GM21423 (cell line): ENCODE measurements at regions not wholly inside any gene's neighbourhood (a gene's known extent, or its start where the extent isn't known, plus 50 kb on each side); places are given as distances from the start of the nearest gene placed in this dataset.
"Not testable (repeated sequence)": the region's sequence is repeated elsewhere in the genome, so short reads cannot be mapped to it uniquely, and the experiment has no call there.

ENCODE experiments used
- ATAC-seq: cut with Tn5 transposase; IDR thresholded peaks from one replicate; pipeline ENCODE4 v1.9.1; 2021; ENCODE audit warnings: mild to moderate bottlenecking, moderate library complexity; ENCODE audit not compliant: unreplicated experiment

- no peak for ATAC-seq
These were observed 1380.4 kb downstream of the STIM2 start for GRCh38 chr4:28241021-28241420.

DNA sequence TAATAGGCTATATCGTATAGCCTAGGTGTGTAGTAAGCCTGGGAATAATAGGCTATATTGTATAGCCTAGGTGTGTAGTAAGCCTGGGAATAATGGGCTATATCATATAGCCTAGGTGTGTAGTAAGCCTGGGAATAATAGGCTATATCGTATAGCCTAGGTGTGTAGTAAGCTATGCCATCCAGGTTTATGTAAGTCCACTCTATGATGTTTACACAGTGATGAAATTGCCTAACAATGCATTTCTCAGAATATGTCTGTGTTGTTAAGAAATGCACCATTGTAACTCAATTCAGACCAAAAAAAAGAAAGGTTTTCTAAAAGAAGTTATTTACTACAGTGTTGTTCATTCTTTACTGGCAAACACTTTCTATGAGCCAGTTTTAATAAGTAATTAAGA is 1387.2 kb downstream of the STIM2 start:
- ATAC-seq: no peak

DNA sequence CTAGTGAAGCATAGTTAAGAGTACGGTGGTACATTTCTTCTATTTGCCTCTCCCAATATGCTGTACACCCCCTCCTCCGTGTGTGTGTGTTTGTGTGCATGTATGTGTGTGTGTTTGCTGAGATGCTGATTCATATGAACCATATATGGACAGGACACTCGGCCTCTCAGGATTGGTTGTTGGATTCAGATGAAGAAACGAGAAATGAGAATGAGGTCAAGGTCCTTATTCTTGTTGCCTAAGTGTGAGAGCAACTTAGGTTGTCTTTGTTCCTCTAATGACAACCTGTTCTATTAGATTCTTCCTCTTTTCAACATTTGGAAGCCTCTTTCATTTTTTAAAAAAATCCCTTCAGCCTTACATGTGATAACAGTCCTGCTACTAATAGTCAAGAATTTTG is 1387.6 kb downstream of the STIM2 start:
- ATAC-seq: no peak

DNA sequence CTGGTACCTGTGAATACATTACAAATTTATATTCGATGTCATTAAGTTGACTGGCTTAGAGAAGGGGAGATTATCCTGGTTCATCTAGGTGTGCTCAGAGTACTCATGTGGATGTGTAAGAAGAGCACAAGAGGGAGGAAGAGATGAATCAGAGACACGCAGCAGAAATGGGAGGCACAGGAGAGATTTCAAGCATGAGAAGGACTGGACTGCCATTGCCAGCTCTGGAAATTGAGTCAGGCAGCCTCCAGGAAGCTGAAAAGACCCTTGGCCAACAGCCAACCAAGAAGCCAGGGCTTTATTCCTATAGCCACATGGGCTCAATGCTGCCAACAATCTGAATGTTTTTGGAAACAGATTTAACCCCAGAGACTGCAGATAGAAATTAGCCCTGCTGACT is 1390.0 kb downstream of the STIM2 start:
- ATAC-seq: no peak

- no peak for ATAC-seq
These were observed 1391.2 kb downstream of the STIM2 start for GRCh38 chr4:28251831-28252230.

DNA sequence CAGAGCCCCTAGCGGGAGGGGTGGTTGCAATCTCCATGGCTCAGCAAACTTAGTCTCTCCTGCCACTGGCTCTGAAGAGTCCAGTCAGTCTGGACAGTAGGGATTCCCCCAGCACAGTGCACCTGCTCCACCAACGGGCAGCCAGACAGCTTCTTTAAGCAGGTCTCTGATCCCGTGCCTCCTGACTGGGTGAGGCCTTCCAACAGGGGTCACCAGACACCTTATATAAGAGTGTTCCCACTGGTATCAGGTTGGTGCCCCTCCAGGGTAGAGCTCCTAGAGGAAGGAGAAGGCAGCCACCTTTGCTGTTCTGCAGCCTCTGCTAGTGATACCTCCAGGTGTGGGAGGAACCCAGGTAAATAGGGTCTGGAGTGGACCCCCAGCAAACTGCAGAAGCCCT is 1393.4 kb downstream of the STIM2 start:
- ATAC-seq: no peak

- no peak for ATAC-seq
These were observed 1395.7 kb downstream of the STIM2 start for GRCh38 chr4:28256295-28256694.

DNA sequence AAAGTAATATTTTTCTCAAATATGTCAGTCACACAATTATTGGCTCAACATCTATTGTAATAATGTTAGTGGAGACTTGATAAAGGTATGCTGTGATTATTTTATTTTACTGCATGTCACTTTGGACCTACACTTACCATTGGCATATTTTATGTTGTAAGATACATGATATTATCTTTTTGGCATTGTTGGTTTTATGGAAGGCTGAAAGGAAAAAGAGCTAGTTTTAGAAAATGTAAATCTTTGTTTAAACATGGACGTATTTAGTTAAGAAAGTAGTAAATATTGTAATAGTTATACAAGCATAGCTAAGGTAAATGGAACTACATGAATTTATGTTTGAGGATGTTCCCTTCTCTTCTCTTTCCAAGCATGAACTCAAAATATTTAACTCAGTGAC is 1399.3 kb downstream of the STIM2 start:
- no peak for ATAC-seq

DNA sequence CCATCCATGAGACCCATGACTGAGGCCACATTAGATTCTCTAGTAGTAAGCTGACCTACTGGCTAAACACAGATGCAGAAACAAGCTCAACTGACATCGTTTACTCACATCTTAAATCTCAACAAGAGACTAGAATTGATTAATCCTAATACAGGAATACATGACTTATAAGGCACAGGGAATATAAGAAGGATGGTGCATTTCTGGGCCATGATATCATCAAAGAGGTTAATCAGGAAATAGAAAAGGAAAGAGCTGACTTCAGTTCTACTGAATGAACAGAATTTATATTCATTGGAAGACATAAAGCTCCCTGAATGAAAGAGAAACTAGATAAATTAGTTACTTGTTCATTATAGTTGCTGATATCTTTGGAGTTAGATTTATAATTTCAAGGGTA is 1406.5 kb downstream of the STIM2 start:
- ATAC-seq: no peak

DNA sequence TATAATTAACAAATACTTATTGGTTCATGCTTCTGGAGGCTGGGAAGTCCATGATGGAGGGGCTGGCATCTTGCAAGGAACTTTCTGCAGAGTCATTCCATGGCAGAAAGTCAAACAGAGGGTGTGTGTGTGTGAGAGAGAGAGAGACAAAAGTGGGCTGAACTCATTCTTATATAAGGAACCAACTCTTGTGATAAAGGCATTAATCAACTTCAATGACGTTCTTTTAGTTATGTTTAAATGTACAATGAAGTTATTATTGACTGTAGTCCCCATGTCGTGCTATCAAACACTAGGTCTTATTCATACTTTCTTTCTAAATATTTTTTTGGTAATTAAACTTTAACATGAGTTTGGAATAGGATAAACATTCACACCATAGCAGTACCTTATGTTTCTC is 1408.8 kb downstream of the STIM2 start:
- no peak for ATAC-seq

GRCh38 chr4:28277931-28278330 is 1417.3 kb downstream of the STIM2 start:
- ATAC-seq: no peak

GRCh38 chr4:28278676-28279075 is 1418.0 kb downstream of the STIM2 start:
- ATAC-seq: no peak

- ATAC-seq: no peak
These were observed 1418.6 kb downstream of the STIM2 start for GRCh38 chr4:28279249-28279648.

DNA sequence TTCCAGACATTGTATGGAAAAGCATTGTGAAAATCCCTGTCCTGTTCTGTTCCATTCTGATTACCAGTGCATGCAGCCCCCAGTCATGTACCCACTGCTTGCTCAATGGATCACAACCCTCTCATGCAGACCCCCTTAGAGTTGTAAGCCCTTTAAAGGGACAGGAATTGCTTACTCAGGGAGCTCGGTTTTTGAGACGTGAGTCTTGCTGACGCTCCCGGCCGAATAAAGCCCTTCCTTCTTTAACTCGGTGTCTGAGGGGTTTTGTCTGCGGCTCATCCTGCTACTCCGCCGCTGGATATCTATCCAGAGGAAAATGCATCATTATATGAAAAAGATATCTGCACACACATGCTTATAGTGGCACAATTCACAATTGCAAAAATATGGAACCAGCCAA is 1425.6 kb downstream of the STIM2 start:
- not testable (repeated sequence) for ATAC-seq

GRCh38 chr4:28287831-28288233 is 1427.2 kb downstream of the STIM2 start:
- no peak for ATAC-seq

- ATAC-seq: no peak
These were observed 1435.6 kb downstream of the STIM2 start for GRCh38 chr4:28296239-28296638.

GRCh38 chr4:28310926-28311325 is 1450.3 kb downstream of the STIM2 start:
- ATAC-seq: no peak

GRCh38 chr4:28312497-28312896 is 1451.9 kb downstream of the STIM2 start:
- ATAC-seq: not testable (repeated sequence)

DNA sequence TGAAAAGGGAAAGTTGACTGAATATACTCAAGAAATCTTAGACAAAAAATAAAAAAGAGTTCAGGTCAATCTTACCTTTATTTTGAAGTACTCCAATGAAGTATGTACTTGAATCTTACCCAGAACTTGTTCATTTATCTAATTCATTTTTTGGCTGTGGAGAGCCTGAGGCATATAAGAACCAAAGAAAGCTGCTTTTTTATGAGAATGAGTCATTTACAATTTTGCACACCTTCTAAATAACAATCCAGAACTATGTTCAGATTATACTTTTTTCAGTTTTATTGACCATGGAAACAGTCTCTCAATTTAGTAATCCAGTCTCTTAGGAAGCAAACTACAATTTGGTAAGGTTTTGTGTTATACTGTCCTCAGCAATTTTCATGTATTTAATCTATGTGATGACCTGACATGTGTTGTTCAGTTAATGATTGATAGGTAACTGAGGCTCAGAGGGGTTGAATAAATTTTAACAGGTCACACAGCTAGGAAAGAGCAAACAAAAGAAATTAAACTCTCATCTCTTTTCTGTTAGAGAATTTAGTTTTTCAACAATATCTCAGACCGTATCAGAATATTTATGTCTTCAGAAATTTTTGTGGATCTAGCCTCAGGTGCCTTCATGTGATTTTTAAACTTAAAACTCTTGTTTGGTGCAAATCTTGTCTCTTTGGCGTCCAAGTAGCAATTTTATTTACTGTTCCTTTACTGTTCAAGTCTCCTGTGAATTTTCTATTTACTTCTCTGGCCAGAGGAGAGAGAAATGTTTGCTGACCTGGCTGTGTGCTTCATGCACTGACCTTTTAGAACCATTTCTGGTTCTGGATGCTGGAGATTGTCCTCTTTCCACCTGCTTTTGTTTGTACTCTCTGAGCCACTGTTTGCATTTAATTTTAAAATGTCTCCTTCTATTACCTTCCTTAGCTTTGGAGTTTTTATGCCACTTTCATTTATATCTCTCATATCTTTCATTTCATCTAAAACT is 1453.4 kb downstream of the STIM2 start:
- ATAC-seq: no peak

DNA sequence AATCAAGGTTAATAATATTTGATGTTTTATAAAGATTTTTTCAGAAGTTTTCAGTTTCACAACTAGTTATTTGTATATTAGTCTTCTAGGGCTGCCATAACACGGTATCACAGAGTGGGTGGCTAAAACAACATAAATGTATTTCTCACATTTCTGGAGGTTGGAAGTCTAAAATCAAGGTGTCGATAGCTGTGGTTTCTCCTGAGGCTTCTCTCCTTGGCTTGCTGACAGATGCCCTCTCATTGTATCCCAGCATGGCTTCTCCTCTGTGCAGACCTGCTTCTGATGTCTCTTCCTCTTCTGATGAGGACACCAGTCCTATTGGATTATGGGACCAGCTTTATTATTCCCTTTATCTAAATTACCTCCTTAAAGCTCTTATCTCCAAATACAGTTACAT is 1456.6 kb downstream of the STIM2 start:
- no peak for ATAC-seq

DNA sequence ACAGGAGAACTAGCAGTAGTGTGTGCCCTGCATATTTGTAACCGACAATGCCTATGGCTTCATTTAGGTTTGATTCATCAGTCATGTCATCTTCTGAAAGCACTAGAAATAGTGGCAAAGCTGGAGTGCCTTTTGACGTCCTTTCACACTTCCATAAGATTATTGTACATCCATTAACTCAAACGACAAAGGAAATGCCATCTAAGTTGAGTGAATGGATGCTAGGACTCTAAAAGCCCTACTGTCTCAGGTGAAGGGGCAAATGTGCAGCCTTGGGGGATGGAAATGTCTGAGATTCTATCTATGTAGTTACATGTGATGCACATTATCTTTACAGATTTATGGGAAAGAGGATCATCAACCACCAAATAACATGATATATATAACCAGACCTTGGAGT is 1473.6 kb downstream of the STIM2 start:
- ATAC-seq: no peak

DNA sequence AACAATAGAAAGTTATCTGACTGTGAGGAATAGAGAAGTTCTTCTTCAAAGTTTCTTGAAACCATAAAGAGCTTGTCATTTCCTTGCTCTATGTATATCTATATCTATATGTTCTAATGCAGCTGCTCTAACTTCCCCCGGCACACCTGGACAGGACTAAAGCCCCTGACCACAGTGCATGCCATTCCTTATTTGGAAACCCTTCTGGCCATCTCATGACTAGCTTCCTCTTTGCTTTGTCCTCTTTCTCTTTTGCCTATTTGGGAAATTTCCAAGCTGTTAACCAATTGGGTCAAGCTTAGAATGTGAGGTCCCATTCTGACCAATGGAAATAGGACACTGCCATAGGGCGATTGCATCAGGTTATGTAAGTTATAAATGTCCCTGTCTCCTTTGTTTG is 1481.1 kb downstream of the STIM2 start:
- no peak for ATAC-seq

DNA sequence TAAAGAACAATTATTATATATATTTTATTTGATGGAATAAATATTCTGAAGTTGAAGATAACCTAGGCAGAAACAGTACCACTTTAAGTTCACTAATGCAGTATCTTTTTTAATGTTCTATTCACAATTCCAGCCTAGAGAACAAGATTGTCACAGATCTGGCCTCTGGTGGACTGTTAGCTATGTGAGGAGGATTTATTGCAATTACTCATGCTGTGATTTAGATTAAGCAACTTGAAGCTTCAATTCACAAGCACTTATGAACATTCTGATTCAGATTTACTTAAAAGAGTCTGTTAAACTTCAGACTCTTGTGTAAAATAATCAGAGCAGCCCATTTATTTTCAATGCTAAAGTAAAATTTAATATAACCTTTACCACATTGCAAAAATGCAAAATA is 1489.8 kb downstream of the STIM2 start:
- no peak for ATAC-seq
